COR-L47 (cell line): ENCODE measurements at regions not wholly inside any gene's neighbourhood (a gene's known extent, or its start where the extent isn't known, plus 50 kb on each side); places are given as distances from the start of the nearest gene placed in this dataset.
A peak's percentile ranks its signal among the peaks of the same experiment; 100 is the strongest.
"Not testable (repeated sequence)": the region's sequence is repeated elsewhere in the genome, so short reads cannot be mapped to it uniquely, and the experiment has no call there.

ENCODE experiments used
- DNase-seq: peaks from one replicate; lab custom pipeline; 2025; lab: John Stamatoyannopoulos, UW

DNA sequence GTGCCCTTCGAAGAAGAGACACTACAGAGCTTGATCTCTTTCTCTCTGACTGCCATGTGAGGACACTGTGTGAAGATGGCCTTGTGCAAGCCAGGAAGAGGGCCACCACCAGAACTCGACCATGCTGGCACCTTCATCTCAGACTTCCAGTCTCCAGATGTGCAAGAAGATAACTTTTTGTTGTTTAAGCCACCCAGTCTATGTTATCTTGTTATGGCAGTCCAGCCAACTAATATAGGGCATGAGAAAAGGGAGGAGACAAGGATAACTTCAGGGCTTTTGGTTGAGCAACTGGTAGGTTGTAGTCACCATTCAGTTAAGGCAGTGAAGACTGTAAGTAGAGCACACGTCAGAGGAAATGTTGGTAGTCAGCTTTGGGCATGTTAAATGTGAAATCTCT is 515.5 kb downstream of the CSNK1G3 start:
- no peak for DNase-seq

DNA sequence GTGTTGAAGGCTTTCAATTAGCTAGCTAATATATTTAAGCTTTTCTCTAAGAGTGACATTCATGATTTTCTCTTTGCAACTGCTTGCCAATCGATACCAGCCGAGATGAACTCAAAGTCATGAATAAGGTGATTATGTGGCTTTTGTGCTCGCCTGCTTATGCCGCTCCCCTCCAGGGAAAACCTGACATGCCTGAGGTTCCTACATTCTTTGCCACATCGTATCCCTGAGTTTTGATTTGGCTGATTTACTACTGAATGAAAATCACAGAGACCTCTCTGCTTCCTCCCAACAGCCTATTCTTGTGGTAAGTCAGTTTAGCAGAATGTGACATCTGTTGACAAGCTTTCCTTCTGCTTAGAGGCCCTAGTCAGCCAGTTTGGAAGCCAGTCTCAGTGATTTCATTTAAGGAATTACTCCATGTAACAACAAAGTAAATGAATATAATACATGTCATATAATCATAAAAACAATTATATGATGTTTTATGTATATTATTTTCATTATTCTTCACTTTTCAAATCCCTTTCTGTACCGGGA is 513.4 kb downstream of the CSNK1G3 start:
- DNase-seq = no peak

DNA sequence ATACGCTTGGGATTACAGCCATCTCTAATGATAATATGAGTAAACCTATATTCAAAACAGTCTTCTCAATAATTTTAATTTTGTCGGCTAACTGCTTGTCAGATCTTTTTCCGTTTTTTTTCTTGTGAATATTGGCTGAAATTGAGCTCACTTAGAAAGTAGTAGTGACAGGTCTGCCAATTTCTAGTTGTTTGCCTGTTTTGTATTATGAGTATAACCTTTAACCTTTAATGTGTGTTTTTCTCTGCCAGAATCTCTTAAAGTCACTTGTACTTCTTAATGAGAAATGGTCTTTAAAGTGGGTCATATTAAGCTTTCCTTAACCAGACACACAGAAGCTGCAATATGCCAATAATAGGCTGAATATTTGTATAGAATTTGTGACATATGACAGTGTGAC is 511.0 kb downstream of the CSNK1G3 start:
- no peak for DNase-seq

DNA sequence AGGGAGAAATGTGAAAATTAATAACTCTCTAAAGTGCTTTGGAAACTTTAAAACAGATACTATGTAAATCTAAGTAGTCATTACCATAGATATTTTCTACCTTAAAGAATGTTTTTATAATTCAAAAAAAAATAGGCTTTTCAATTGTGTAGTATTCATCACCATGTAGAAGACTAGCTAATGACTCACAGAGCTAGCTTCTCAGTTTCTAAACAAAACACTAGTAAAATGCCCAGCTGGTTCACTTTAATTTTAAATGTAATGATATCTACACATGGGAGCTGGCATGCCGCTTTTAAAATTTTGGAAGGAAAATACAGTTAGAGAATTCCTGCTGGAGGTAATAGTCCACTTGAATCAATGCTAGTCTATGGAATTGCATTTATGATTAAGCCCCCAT is 509.8 kb downstream of the CSNK1G3 start:
- no peak for DNase-seq

DNA sequence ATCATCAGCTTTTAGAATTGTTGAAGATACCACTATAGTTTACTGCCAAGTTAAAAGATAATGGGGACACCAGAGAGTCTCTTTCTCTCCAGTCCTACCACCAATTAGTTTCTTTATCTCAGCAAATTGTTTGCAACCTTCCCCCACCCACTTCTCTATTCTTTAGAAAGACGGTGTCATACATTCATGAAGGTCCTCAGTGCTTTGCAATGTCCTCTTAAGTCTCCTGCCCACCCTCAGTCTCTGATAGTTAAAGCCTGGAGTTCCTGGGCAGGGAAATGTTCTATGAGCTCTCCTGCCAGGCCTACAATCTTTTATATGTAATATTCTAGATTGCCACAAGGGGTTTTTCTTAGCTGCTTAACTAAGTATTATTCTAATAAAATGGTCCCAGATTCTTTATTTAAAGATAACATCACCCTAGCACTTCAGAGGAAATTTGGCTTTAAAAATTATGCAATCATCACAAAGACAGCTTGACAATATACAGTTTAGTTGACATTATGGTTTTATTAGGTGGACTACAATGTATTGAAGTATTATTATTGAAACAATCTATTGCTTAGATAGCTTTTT is 509.2 kb downstream of the CSNK1G3 start:
- no peak for DNase-seq

DNA sequence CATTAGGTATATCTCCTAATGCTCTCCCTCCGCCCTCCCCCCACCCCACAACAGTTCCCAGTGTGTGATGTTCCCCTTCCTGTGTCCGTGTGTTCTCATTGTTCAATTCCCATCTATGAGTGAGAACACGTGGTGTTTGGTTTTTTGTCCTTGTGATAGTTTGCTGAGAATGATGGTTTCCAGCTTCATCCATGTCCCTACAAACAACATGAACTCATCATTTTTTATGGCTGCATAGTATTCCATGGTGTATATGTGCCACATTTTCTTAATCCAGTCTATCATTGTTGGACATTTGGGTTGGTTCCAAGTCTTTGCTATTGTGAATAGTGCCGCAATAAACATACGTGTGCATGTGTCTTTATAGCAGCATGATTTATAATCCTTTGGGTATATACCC is 505.3 kb downstream of the CSNK1G3 start:
- not testable (repeated sequence) for DNase-seq

DNA sequence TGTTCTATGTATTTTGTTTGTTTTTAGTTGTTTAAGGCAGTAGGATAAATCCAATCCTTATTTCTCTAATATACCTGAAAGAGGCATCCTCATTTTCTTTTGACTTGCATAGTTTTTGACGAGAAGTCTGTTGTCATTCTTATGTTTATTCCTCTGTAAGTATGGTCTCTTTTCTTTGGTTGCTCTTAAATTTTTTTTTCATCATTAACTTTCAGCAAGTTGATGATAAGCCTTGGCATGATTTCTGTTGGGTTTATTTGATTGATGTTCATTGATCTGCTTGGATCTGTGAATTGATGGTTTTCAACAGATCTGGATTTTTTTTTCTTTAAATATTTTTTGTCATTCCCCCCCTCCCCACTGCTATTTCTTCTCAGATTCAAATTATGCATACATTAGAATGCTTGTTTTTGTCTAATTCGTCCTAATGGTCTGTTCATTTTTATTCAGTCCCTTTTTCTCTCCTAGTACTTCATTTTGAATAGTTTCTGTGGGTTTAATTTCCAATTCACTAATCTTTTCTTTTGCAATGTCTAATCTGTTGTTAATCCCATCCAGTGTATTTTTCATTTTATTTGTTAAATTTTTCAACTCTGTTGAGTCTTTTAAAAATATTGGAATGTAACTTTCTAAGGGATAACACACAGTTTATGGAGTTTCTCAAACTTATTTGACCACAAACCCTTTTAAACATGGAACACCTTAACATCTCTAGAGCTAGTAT is 495.9 kb downstream of the CSNK1G3 start:
- peak; percentile 9 for DNase-seq

DNA sequence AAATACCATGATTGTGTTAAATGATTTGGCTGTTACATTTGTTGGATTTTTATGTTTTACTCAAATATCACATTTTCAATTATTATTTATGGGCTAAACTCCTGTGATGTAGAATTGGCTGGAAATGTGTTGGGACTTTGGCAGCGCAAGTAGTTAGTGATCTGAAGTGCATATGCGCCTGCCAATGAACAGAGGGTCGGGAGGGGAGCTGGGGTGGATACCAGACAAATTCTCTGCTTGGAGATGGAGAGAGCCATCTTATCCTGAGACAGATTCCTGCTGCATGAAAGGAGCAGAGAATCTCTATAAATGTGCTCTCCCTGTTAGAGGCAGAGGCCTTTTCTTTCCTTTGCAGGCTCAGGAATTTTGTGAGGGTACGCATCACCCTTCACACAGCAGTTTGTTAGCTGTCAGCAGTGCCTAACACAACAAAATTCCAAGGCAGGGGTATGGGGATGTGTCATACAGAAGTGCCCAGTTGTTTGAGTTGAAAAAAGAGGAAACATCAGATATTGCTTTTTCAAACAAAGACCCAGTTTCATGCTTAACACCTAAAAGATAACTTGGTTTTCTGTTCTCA is 489.1 kb downstream of the CSNK1G3 start:
- DNase-seq = no peak

DNA sequence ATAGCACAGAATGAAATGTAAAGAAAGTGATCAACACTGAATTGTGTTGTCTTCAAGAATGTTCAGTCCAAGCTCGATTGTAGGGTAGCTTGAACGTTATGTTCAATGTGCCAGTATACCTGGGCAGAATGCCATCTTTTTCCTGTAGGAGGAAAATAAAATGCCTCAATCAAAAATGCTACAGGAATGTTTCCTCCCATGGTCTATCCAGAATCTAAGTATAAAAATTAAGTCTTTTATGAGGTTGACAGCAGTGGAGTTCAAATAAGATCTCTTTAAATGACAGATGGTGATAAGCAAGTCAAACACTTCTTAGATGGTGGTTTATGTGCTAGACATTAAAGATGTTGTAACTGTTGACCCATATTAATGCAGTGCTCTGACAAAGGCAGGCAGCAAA is 488.6 kb downstream of the CSNK1G3 start:
- no peak for DNase-seq

DNA sequence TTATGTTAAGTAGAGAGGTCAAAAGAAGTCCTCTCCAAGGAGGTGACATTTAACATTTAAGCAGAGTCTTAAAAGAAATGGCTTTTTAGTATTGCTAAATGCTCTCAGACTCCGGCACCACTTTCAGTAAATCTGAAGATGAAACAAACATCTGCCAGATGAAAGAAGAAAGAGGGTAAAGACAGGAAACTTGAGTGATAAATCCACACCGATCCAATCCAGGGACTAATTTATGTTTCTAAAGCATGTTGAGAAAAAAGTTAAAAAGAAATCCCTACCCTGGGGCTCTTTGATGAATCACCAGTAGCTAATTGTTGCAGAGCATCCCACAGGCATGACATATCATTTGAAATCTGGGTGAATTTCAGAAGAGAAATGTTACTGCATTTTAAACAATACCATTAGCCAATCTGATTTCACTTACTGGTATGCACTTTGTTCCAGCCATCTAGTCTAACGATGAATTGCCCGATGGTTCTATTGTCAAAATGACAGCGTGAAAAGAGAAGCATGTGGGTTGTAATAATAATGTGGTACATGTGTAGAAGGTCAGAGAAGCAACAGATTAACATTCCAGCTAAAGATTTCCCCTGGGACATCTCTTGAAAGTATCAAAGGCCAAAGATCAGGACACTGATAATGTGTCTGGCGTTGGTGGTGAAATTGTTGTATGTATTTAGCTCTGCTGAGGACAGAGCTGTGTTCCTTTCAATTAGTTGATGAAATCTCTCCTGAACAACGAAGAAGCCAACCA is 485.7 kb downstream of the CSNK1G3 start:
- no peak for DNase-seq

DNA sequence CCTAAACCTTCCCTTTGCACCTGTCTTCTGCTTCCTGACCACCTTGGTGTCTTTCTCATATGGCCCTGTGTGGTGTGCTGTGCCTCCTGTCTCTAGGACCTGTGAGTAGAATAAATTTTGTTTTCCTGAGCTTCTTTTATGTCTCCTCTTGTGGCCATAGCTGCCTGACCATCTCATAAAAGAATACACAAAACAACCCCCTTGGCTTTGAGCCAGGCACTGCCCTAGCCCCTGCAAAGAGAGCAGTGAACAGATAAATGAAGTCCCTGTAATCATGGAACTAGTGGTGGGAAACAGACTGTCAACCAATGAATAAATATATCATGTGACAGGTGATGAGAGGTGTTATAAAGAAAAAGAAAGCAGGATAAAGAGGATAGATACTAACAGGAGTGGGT is 485.1 kb downstream of the CSNK1G3 start:
- peak; percentile 46 for DNase-seq

DNA sequence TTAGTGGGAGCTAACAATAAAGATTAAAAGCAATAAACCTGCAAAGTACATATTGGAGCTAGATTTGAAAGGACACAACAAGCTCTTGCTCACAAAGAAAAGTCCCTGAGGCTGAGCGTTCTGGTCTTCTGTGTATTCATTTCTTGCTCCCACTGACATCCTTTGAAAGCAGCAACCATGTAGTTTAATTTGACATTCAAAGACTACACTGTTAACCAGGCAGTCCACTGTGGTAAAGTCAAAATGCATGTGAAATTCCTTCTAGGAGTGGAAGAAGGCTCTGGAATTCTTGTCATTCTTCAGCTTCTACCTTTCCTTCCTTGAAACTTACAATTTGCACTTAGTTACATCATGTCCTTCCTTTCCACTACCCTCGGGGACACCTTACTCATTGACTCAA is 480.7 kb downstream of the CSNK1G3 start:
- no peak for DNase-seq

DNA sequence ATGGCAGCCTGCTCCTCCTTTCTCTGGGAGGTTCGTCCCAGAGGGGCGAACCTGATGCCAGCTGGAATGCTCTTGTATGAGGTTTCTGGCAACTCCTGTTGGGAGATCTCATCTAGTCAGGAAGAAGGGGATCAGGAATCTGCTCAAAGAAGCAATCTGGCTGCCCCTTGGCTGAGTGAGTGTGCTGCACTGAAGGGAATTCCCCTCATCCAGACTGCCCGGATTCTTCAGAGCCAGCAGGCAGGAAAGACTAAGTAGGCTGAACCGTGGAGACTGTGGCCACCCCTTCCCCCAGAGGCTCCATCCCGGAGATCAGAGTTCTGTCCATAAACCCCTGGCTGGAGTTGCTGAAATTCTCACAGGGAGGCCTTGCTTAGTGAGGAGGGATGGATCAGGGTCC is 476.0 kb downstream of the CSNK1G3 start:
- DNase-seq = no peak

DNA sequence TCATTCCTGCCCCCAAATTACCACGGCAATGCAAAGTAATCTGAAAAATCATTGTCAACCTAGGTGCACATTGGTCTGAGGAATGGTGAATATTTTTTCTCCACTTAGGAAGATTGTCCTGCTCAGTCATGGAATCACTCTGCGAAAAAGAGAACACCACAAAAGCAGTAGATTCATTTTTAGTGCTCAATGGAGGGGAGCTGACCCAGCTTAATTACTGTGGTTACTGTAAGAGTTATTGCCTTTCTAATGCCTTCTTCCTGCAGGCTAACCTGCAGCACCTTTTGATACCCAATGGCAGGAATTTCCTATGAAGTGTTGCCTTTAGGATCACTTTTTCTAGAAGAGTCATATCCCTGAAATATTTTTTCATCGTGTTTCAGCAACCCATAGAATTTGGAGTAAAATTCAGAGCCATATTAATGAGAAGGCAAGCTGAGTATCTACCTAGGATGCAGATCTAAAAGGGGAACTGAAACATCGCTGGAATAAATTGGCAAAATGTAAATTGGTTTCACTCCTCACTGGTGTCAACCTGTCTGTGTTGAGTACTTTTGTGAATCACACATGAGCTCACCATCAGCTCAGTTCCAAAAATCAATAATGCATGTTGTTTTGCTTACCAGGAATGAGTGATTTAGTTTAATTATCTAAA is 464.5 kb downstream of the CSNK1G3 start:
- no peak for DNase-seq

DNA sequence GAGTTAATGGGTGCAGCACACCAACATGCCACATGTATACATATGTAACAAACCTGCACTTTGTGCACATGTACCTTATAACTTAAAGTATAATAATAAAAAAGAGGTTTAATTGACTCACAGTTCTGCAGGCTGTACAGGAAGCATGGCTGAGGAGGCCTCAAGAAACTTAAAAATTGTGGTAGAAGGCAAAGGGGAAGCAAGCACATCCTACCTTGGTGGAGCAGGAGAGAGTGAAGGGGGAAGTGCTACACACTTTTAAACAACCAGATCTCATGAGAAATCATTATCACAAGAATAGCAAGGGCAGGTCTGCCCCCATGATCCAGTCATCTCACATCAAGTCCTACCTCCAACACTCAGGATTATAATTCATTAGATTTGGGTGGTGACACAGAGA is 463.5 kb downstream of the CSNK1G3 start:
- not testable (repeated sequence) for DNase-seq

DNA sequence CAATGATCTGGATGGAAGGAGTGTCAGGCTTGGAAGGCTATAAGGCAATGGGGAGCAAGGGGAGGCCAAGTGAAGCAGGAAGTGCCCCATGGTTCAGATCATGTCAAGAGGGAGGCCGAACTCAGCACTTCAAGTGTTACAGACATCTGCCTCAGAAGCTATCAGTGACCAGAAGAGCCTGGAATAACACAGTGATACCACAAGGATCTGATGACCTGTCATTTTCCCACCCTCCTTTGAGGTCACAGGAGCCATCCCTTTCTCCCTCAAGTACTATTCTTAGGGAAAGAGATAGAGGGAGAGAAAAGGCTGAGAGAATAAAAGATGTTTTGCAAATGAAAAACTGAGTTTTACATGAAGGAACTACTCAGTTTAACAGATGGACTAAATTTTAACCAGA is 454.8 kb downstream of the CSNK1G3 start:
- DNase-seq = no peak

DNA sequence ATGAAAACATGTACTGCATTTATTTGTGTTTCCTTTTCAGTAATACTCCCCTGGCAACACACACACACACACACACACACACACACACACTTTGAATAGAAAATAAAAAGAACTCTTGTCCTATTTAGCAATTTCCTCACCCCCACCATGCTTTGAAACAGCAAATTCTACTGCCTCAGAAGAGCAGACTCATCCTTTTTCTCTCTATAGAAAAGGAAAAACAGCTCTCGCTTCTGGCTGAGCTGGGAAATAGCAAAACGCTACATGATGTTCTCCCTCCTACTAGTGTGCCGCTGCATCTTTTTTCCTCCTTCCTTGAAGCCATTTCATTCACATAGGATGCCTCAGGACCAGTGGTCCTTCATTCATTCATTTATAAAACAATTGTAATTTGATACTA is 453.6 kb downstream of the CSNK1G3 start:
- DNase-seq = no peak

DNA sequence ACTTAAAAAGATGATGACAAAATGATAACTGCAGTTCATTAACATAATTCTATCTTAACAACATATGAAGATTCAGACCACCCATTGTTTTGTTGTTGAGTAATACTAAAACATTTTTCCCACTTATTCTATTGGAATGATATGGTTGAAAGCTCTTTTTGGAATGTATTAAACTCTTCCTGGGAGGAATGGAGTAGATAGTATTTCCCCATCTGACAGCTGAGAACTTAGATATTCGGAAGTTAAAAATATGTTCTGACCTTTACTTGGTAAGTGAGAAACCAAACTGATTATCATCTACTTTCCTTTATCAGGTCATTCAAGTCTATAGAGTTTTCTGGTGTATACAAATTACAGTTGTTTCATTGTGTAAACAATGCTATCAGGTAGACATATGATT is 452.9 kb downstream of the CSNK1G3 start:
- no peak for DNase-seq

DNA sequence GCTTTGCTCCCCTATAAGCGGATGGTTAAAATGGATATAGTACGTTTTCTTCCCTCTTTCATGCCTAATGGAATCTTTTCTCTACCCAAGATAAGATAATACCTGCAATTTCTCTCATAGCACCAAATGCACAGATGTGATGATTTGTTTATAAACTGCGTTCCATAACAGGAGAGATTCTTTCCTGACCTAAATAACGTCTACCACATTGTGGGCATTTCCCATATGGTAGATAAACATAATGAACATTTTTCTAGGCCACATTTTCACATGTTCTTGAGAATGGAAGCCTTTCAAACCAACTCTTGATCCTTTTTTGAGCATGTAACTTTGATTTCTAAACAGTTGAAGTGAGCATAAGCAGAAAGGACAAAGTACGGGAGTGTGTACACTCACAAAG is 448.5 kb downstream of the CSNK1G3 start:
- no peak for DNase-seq

DNA sequence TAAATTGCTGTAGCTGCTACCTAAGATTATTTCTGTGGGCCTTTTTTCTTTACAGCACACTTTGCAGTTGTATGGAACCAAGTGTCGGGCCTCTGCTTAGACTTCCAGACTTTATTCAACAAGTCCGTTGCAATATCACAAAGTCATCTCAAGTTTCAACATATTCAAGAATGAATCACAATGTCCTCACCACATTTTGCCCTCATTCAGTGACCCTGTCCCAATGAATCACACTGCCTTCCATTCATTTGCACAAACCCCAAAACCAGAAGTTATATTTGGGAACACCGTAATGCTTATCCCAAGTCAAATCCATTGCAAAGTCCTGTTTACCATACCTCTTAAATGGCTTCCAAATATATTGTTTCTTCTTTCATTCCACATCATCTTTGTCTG is 439.6 kb downstream of the CSNK1G3 start:
- no peak for DNase-seq

DNA sequence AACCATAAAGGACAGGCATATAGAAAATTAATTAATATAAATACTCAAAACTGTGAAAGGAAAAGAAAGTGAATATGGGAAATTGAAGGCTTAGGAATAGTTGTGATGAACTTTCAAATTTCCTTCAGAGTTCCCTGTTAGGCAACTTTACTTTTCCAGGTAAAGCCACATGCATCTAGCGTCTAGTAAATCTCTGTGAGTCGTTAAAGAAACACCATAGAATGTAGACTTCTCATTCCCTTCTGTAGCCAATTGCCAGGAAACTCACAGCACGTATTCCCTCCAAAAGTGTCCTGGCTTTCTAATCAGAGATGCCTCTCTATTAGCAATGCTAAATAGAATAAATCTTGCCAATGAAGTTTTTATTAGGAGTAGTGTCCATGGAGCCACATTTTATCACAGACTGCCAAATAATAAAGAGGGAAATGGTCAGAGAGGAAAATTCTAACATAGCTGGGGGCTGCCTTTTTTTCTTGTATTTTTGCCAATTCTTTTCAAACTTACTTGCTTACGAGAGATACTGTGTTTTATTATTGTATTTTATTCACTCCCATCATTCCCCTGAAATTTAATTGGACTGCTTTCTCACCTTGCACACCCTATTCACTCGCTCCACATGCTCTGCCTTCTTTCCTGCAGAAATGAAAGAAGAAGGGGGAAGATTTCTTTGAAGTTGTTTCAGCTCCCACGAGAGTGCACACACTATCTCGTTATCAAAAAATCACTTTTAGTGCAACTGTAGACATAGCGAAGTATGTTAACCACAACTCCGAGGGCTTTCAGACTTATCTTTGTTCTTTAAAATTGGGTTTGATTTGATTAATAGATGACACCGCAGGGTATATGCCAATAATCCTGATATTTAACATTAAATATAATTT is 439.0 kb downstream of the CSNK1G3 start:
- DNase-seq = no peak
